ENCODE measurements at regions not wholly inside any gene's neighbourhood (a gene's known extent, or its start where the extent isn't known, plus 50 kb on each side); places are given as distances from the start of the nearest gene placed in this dataset.

DNA sequence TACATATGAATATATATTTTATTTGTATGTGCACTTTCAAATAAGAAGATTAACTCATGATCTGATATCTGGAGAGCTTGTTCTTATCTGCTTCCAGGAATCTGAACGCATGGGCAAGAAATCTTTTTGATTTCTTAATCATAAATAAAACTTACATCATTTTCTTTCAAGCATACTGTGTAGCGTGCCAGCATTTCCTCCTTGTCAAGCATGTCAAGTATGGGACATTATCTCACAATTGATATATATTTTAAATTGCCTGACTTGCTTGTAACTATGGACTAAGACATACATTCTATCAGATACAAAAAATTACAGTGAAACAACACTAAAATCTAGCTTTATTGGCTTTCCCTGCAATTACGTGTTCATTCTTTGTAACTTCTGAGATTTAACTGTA lies 1128.2 kb downstream of the PLA2G4A start:
- H3K4me3 ChIP-seq, result no peak overlapping the region
- WGBS, 2 donors, result 78 to 82% methylated on average over 3 of the region's 3 CpGs
- H3K9me3 ChIP-seq, result no peaks in the 10 kb centered on the region
- no peaks in the 10 kb centered on the region for H3K36me3 ChIP-seq
- no peaks in the 10 kb centered on the region for H3K27me3 ChIP-seq
- TF ChIP-seq POLR2A (IDR thresholded peaks at IDR 0.05) (no peak), POLR2AphosphoS5 (IDR thresholded peaks at IDR 0.05) (no peak), EP300 (IDR thresholded peaks at IDR 0.05) (no peak)
- TF ChIP-seq, protein P1, sequence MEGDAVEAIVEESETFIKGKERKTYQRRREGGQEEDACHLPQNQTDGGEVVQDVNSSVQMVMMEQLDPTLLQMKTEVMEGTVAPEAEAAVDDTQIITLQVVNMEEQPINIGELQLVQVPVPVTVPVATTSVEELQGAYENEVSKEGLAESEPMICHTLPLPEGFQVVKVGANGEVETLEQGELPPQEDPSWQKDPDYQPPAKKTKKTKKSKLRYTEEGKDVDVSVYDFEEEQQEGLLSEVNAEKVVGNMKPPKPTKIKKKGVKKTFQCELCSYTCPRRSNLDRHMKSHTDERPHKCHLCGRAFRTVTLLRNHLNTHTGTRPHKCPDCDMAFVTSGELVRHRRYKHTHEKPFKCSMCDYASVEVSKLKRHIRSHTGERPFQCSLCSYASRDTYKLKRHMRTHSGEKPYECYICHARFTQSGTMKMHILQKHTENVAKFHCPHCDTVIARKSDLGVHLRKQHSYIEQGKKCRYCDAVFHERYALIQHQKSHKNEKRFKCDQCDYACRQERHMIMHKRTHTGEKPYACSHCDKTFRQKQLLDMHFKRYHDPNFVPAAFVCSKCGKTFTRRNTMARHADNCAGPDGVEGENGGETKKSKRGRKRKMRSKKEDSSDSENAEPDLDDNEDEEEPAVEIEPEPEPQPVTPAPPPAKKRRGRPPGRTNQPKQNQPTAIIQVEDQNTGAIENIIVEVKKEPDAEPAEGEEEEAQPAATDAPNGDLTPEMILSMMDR (IDR thresholded peaks at IDR 0.05), result no peak
- DNase-seq, result no peak
- H3K27ac ChIP-seq, result no peak overlapping the region
- H3K4me1 ChIP-seq, result no peaks in the 10 kb centered on the region
- intact Hi-C loops (cut with DNase I), result no loop called here

DNA sequence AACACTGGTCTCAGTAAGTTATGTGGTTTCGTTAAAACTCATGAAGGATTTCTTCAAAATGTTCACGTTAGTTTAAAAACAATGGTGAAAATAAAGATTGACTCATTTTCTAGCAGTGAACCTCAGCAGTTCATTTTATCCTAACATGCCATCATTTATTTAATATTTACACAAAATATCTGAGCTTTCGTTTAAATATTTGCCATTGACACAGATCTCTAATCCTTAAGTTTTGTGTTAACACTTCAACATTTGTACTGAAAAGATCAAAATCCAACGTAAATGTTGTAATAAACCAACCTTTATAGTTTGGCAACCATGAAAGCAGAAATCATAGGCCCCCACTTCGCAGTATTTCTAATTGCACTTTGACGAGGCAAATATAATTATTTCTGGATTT lies 1129.5 kb downstream of the PLA2G4A start:
- Histone ChIP-seq H3K4me1 (no peaks in the 10 kb centered on the region), H3K27me3 (no peaks in the 10 kb centered on the region), H3K4me3 (no peak overlapping the region), H3K36me3 (no peaks in the 10 kb centered on the region), H3K9me3 (no peaks in the 10 kb centered on the region), H3K27ac (no peak overlapping the region)
- TF ChIP-seq POLR2AphosphoS5 (IDR thresholded peaks at IDR 0.05) (no peak), EP300 (IDR thresholded peaks at IDR 0.05) (no peak), POLR2A (IDR thresholded peaks at IDR 0.05) (no peak)
- TF ChIP-seq, protein P1 (IDR thresholded peaks at IDR 0.05), result no peak
- 72 to 73% methylated on average over 6 of the region's 6 CpGs for WGBS, 2 donors
- intact Hi-C loops (cut with DNase I), result no loop called here
- no peak for DNase-seq

DNA sequence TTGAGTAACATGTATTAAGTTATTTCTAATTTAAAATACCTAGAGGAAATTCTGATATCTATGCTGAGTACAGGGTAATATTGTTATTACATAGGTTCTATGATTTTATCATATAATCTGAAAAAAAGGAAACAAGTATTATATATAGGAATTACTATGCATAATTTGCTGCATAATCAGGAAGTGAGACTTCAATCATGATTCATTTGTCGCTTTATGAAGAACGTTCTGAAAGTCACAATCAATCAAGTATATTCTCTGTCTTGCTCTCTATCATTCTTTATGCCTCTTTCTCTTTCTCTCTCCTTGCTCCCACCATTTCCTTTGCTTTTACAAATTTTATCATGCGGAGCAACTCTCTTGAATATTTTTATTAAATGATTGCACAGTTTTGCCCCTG lies 1130.3 kb downstream of the PLA2G4A start:
- TF ChIP-seq POLR2AphosphoS5 (IDR thresholded peaks at IDR 0.05) (no peak), EP300 (IDR thresholded peaks at IDR 0.05) (no peak), POLR2A (IDR thresholded peaks at IDR 0.05) (no peak)
- TF ChIP-seq, protein P1 (IDR thresholded peaks at IDR 0.05), result no peak
- Histone ChIP-seq H3K4me1 (no peaks in the 10 kb centered on the region), H3K9me3 (no peaks in the 10 kb centered on the region), H3K4me3 (no peak overlapping the region), H3K27me3 (no peaks in the 10 kb centered on the region), H3K27ac (no peak overlapping the region), H3K36me3 (no peaks in the 10 kb centered on the region)
- intact Hi-C loops (cut with DNase I), result no loop called here
- DNase-seq, result no peak
- WGBS, 2 donors, result 80 to 86% methylated on average over 3 of the region's 3 CpGs

DNA sequence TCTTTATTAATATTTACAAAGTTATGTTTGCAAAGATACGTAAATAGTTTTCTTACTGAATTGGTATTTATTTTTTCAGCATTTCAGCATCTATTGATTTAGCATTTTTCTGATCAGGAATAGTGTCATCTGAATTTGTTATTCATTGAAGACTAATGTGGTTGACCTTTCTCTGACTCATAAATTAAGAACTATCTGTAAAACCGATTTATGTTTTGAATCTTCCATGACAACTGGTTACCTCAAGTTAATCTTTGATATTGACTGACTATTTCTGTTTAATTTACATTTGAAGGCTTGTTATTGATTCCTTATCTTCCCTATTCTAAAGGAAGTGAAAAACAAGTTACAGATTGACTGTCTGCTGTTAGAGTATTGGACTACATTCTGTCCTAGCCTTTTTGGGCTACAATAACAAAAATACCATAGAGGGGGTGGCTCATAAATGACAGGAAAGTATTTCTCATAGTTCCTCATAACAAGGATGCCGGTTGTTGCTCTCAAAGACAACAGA lies 1131.4 kb downstream of the PLA2G4A start:
- DNase-seq, result no peak
- Histone ChIP-seq H3K27ac (no peak overlapping the region), H3K4me3 (no peak overlapping the region), H3K36me3 (no peaks in the 10 kb centered on the region), H3K4me1 (no peaks in the 10 kb centered on the region), H3K27me3 (no peaks in the 10 kb centered on the region), H3K9me3 (no peaks in the 10 kb centered on the region)
- 72 to 82% methylated on average over 3 of the region's 3 CpGs for WGBS, 2 donors
- TF ChIP-seq, protein P1 (IDR thresholded peaks at IDR 0.05), result no peak
- TF ChIP-seq POLR2A (IDR thresholded peaks at IDR 0.05) (no peak), POLR2AphosphoS5 (IDR thresholded peaks at IDR 0.05) (no peak)
- intact Hi-C loops (cut with DNase I), result no loop called here

DNA sequence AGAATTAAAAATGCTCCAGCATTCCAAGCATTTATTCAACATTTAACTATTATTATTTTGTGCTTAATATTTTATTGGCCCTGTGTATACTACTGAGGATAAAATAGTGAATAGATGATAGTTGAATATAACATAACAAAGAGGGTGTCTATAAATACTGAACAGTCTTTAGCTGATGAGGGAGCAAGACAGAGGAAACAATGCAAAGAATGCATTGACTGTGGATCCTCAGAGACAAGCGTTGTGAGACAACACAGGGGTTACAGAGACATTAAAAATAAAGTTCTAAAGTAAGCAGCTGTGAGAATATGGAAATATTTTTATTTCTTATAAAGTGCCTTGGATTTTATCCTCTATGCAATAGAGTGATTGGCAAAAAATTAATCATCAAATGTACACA lies 1133.1 kb downstream of the PLA2G4A start:
- H3K27ac ChIP-seq, result no peak overlapping the region
- intact Hi-C loops (cut with DNase I), result no loop called here
- 49 to 67% methylated on average over 1 of the region's 1 CpG for WGBS, 2 donors
- no peaks in the 10 kb centered on the region for H3K9me3 ChIP-seq
- no peak for DNase-seq
- TF ChIP-seq, protein P1 (IDR thresholded peaks at IDR 0.05), result no peak
- no peak for TF ChIP-seq EP300 (IDR thresholded peaks at IDR 0.05)
- TF ChIP-seq POLR2AphosphoS5 (IDR thresholded peaks at IDR 0.05), result no peak
- TF ChIP-seq POLR2A (IDR thresholded peaks at IDR 0.05), result no peak
- no peaks in the 10 kb centered on the region for H3K27me3 ChIP-seq
- no peaks in the 10 kb centered on the region for H3K36me3 ChIP-seq
- no peak overlapping the region for H3K4me3 ChIP-seq
- H3K4me1 ChIP-seq, result no peaks in the 10 kb centered on the region

Measured in sigmoid colon (tissue), 6 donors.